ENCODE measurements at regions not wholly inside any gene's neighbourhood (a gene's known extent, or its start where the extent isn't known, plus 50 kb on each side); places are given as distances from the start of the nearest gene placed in this dataset.
A peak's percentile ranks its signal among the peaks of the same experiment; 100 is the strongest.

- Histone ChIP-seq H3K27me3 (replicated peaks in 1 of 4; ENCODE audit: control insufficient read depth in 3 of 4, extremely low read depth in 1 of 4, insufficient read depth in 3 of 4, low read length in 3 of 4) (no peaks in the 10 kb centered on the region), H3K23me2 (ENCODE audit: low read depth, low read length) (no peaks in the 10 kb centered on the region), H2BK12ac (ENCODE audit: low read depth, low read length) (no peak overlapping the region; the same call in 1 of the 2 replicates), H3K14ac (ENCODE audit: insufficient read length) (no peak overlapping the region), H4K20me1 (replicated peaks in 1 of 2; ENCODE audit: control insufficient read depth in 1 of 2, insufficient read depth in 2 of 2, low read length in 2 of 2) (no peaks in the 10 kb centered on the region), H2BK120ac (replicated peaks; ENCODE audit: low read depth, low read length) (no peak overlapping the region), H4K8ac (ENCODE audit: extremely low read depth, insufficient read depth, low read length) (no peak overlapping the region), H3K18ac (ENCODE audit: extremely low read depth, low read length) (no peak overlapping the region), H3K23ac (ENCODE audit: insufficient read length) (no peak overlapping the region), H2BK15ac (ENCODE audit: low read length) (no peak overlapping the region), H2BK5ac (ENCODE audit: low read depth, low read length) (peak overlapping the region; percentile 91; the same call in 1 of the 2 replicates), H3K56ac (replicated peaks; ENCODE audit: insufficient read length, low read depth, low read length) (no peak overlapping the region), H3K4me2 (ENCODE audit: insufficient read depth in 1 of 2, low read depth in 2 of 2, low read length in 2 of 2) (no peak overlapping the region), H3K4me3 (ENCODE audit: extremely low read depth in 1 of 4, insufficient read depth in 2 of 4, low read depth in 3 of 4, low read length in 4 of 4) (no peak overlapping the region), H2AFZ (ENCODE audit: low read length) (0 out of 2 replicates have a peak overlapping the region, but pooled peaks have one; percentile 83), H3K4ac (replicated peaks; ENCODE audit: insufficient read length, low read depth, low read length) (no peak overlapping the region), H2AK5ac (ENCODE audit: low read depth, low read length) (no peak overlapping the region), H3K27ac (ENCODE audit: low read depth, low read length) (peak overlapping the region; percentile 50; the same call in 1 of the 2 replicates), H4K5ac (ENCODE audit: insufficient read length, low read depth, low read length) (no peak overlapping the region), H3K36me3 (ENCODE audit: control insufficient read depth in 2 of 4, insufficient read depth in 4 of 4, low read length in 3 of 4) (no peaks in the 10 kb centered on the region; a peak in 1 of 8 replicates), H3K79me1 (ENCODE audit: low read depth, low read length) (no peaks in the 10 kb centered on the region), H3K9ac (replicated peaks in 1 of 4; ENCODE audit: extremely low read depth in 1 of 4, low read depth in 3 of 4, low read length in 3 of 4) (no peak overlapping the region), H4K91ac (replicated peaks; ENCODE audit: insufficient read length, low read length) (no peak overlapping the region), H2BK20ac (ENCODE audit: low read length) (peak overlapping the region; percentile 66; the same call in 1 of the 2 replicates), H3K79me2 (ENCODE audit: control insufficient read depth in 1 of 2, insufficient read depth in 2 of 2, low read length in 2 of 2) (no peaks in the 10 kb centered on the region), H3K4me1 (replicated peaks in 1 of 4; ENCODE audit: control insufficient read depth in 3 of 4, insufficient read depth in 4 of 4, low read length in 3 of 4) (peaks cover 0 to 2% (median 0%) of the 10 kb centered on the region in 4 experiments; a peak in 1 of 7 replicates), H3K9me3 (ENCODE audit: insufficient read depth in 2 of 2, low read depth in 1 of 2, low read length in 1 of 2) (no peaks in the 10 kb centered on the region)
- ChIA-PET CTCF (ENCODE audit: partially characterized antibody) (interaction anchor here (0.7 to 1.8 kb wide), 2 partner anchors 17 to 218 kb away, joined by 3 to 8 read pairs; no protein-coding TSS in a partner anchor), POLR2A (ENCODE audit: partially characterized antibody) (no interaction called here)
- no peak for FAIRE-seq
- DNase-seq (ENCODE audit: low read depth in 1 of 2, low spot score in 2 of 2), result no peak
- 89% methylated on average over 1 of the region's 1 CpG; no CpG with 5 or more reads in 1 of the 2 experiments for WGBS, 2 experiments (ENCODE audit: extremely low coverage in 1 of 2, insufficient coverage in 1 of 2, insufficient read length in 1 of 2, insufficient replicate concordance in 2 of 2, low coverage in 1 of 2, low lambda C conversion rate in 2 of 2, missing lambda C conversion rate in 1 of 2)
- no peak for TF ChIP-seq CREB1 (IDR thresholded peaks at IDR 0.05)
- TF ChIP-seq TEAD4 (IDR thresholded peaks at IDR 0.05; ENCODE audit: low read depth, low read length), result no peak
- TF ChIP-seq SIN3A (conservative IDR thresholded peaks at IDR 0.05 in 1 of 2, IDR thresholded peaks at IDR 0.05 in 1 of 2; ENCODE audit: low read depth in 1 of 2, low read length in 2 of 2), result no peak
- TF ChIP-seq GTF2F1 (IDR thresholded peaks at IDR 0.05; ENCODE audit: borderline replicate concordance, low read depth, low read length), result no peak
- TF ChIP-seq TAF7 (optimal IDR thresholded peaks at IDR 0.05; ENCODE audit: borderline replicate concordance, low read depth, low read length), result no peak
- no peak for TF ChIP-seq TBP (IDR thresholded peaks at IDR 0.05; ENCODE audit: low read depth, low read length)
- TF ChIP-seq CEBPB (IDR thresholded peaks at IDR 0.05; ENCODE audit: low read depth, low read length), result no peak
- TF ChIP-seq SAP30 (IDR thresholded peaks at IDR 0.05; ENCODE audit: insufficient read depth, insufficient replicate concordance, low read length), result no peak
- TF ChIP-seq CHD2 (IDR thresholded peaks at IDR 0.05; ENCODE audit: low read length), result no peak
- TF ChIP-seq ATF3 (IDR thresholded peaks at IDR 0.05; ENCODE audit: insufficient read depth, low read depth, low read length), result no peak
- no peak for TF ChIP-seq TCF12 (IDR thresholded peaks at IDR 0.05; ENCODE audit: low read depth, low read length)
- TF ChIP-seq NANOG (IDR thresholded peaks at IDR 0.05; ENCODE audit: insufficient read depth, low read depth, low read length, poor library complexity, severe bottlenecking), result no peak
- TF ChIP-seq RBBP5 (IDR thresholded peaks at IDR 0.05; ENCODE audit: borderline replicate concordance, low read depth, low read length), result no peak
These were observed 429.6 kb downstream of the BCKDHB start for GRCh38 chr6:80535914-80536565.

All from H1 (cell line).